ENCODE measurements at regions not wholly inside any gene's neighbourhood (a gene's known extent, or its start where the extent isn't known, plus 50 kb on each side); places are given as distances from the start of the nearest gene placed in this dataset.

- no peak for DNase-seq (ENCODE audit: low read depth in 3 of 3, low spot score in 2 of 3)
Observed at GRCh38 chr5:24864244-24864643, 219.5 kb upstream of the CDH10 start.

- DNase-seq (ENCODE audit: low read depth in 3 of 3, low spot score in 2 of 3): no peak
Observed at GRCh38 chr5:24862117-24862516, 217.3 kb upstream of the CDH10 start.

GRCh38 chr5:24855485-24855884, 210.7 kb upstream of the CDH10 start:
- no peak for DNase-seq (ENCODE audit: low read depth in 3 of 3, low spot score in 2 of 3)

GRCh38 chr5:24854850-24855249, 210.1 kb upstream of the CDH10 start:
- DNase-seq (ENCODE audit: low read depth in 3 of 3, low spot score in 2 of 3): no peak

- DNase-seq (ENCODE audit: low read depth in 3 of 3, low spot score in 2 of 3): no peak
Observed at GRCh38 chr5:24854350-24854749, 209.6 kb upstream of the CDH10 start.

GRCh38 chr5:24850926-24851486, 206.2 kb upstream of the CDH10 start:
- DNase-seq (ENCODE audit: low read depth in 3 of 3, low spot score in 2 of 3): no peak

GRCh38 chr5:24849210-24849609, 204.4 kb upstream of the CDH10 start:
- DNase-seq (ENCODE audit: low read depth in 3 of 3, low spot score in 2 of 3): no peak

- DNase-seq (ENCODE audit: low read depth in 3 of 3, low spot score in 2 of 3): no peak
Observed at GRCh38 chr5:24831989-24832388, 187.2 kb upstream of the CDH10 start.

- no peak for DNase-seq (ENCODE audit: low read depth in 3 of 3, low spot score in 2 of 3)
Observed at GRCh38 chr5:24823625-24824024, 178.8 kb upstream of the CDH10 start.

- DNase-seq (ENCODE audit: low read depth in 3 of 3, low spot score in 2 of 3): no peak
Observed at GRCh38 chr5:24819841-24820240, 175.1 kb upstream of the CDH10 start.

- no peak for DNase-seq (ENCODE audit: low read depth in 3 of 3, low spot score in 2 of 3)
Observed at GRCh38 chr5:24817966-24818365, 173.2 kb upstream of the CDH10 start.

GRCh38 chr5:24816206-24816605, 171.4 kb upstream of the CDH10 start:
- no peak for DNase-seq (ENCODE audit: low read depth in 3 of 3, low spot score in 2 of 3)

- no peak for DNase-seq (ENCODE audit: low read depth in 3 of 3, low spot score in 2 of 3)
Observed at GRCh38 chr5:24805230-24805629, 160.5 kb upstream of the CDH10 start.

- no peak for DNase-seq (ENCODE audit: low read depth in 3 of 3, low spot score in 2 of 3)
Observed at GRCh38 chr5:24804221-24804681, 159.5 kb upstream of the CDH10 start.

GRCh38 chr5:24791326-24791725, 146.5 kb upstream of the CDH10 start:
- DNase-seq (ENCODE audit: low read depth in 3 of 3, low spot score in 2 of 3): no peak

- DNase-seq (ENCODE audit: low read depth in 3 of 3, low spot score in 2 of 3): no peak
Observed at GRCh38 chr5:24789611-24790351, 145.0 kb upstream of the CDH10 start.

GRCh38 chr5:24788829-24789514, 144.2 kb upstream of the CDH10 start:
- no peak for DNase-seq (ENCODE audit: low read depth in 3 of 3, low spot score in 2 of 3)

- no peak for DNase-seq (ENCODE audit: low read depth in 3 of 3, low spot score in 2 of 3)
Observed at GRCh38 chr5:24786108-24786507, 141.3 kb upstream of the CDH10 start.

- DNase-seq (ENCODE audit: low read depth in 3 of 3, low spot score in 2 of 3): no peak
Observed at GRCh38 chr5:24783596-24783995, 138.8 kb upstream of the CDH10 start.

GRCh38 chr5:24777392-24777791, 132.6 kb upstream of the CDH10 start:
- no peak for DNase-seq (ENCODE audit: low read depth in 3 of 3, low spot score in 2 of 3)

- no peak for DNase-seq (ENCODE audit: low read depth in 3 of 3, low spot score in 2 of 3)
Observed at GRCh38 chr5:24773261-24773660, 128.5 kb upstream of the CDH10 start.

GRCh38 chr5:24767086-24767485, 122.3 kb upstream of the CDH10 start:
- DNase-seq (ENCODE audit: low read depth in 3 of 3, low spot score in 2 of 3): no peak
